ENCODE measurements at regions not wholly inside any gene's neighbourhood (a gene's known extent, or its start where the extent isn't known, plus 50 kb on each side); places are given as distances from the start of the nearest gene placed in this dataset.
A peak's percentile ranks its signal among the peaks of the same experiment; 100 is the strongest.
"Not testable (repeated sequence)": the region's sequence is repeated elsewhere in the genome, so short reads cannot be mapped to it uniquely, and the experiment has no call there.

GRCh38 chr22:27250886-27251285 lies 550.7 kb downstream of the MN1 start:
- no peak for DNase-seq (ENCODE audit: low read depth)

- DNase-seq (ENCODE audit: low read depth): no peak
Measured at GRCh38 chr22:27251563-27251962, 550.0 kb downstream of the MN1 start.

- peak; percentile 49 for DNase-seq (ENCODE audit: low read depth)
Measured at GRCh38 chr22:27252282-27253049, 549.1 kb downstream of the MN1 start.

GRCh38 chr22:27253108-27253902 lies 548.3 kb downstream of the MN1 start:
- DNase-seq (ENCODE audit: low read depth): no peak

GRCh38 chr22:27254063-27254462 lies 547.5 kb downstream of the MN1 start:
- not testable (repeated sequence) for DNase-seq (ENCODE audit: low read depth)

GRCh38 chr22:27255580-27255979 lies 546.0 kb downstream of the MN1 start:
- DNase-seq (ENCODE audit: low read depth): no peak

GRCh38 chr22:27257987-27258386 lies 543.6 kb downstream of the MN1 start:
- no peak for DNase-seq (ENCODE audit: low read depth)

GRCh38 chr22:27258616-27259172 lies 542.9 kb downstream of the MN1 start:
- DNase-seq (ENCODE audit: low read depth): no peak

- no peak for DNase-seq (ENCODE audit: low read depth)
Measured at GRCh38 chr22:27259433-27259832, 542.1 kb downstream of the MN1 start.

GRCh38 chr22:27260087-27260698 lies 541.4 kb downstream of the MN1 start:
- no peak for DNase-seq (ENCODE audit: low read depth)

GRCh38 chr22:27262361-27262760 lies 539.2 kb downstream of the MN1 start:
- no peak for DNase-seq (ENCODE audit: low read depth)

- no peak for DNase-seq (ENCODE audit: low read depth)
Measured at GRCh38 chr22:27264184-27264583, 537.4 kb downstream of the MN1 start.

GRCh38 chr22:27267145-27267544 lies 534.4 kb downstream of the MN1 start:
- peak; percentile 56 for DNase-seq (ENCODE audit: low read depth)

- DNase-seq (ENCODE audit: low read depth): no peak
Measured at GRCh38 chr22:27269751-27270543, 531.6 kb downstream of the MN1 start.

GRCh38 chr22:27270818-27271510 lies 530.6 kb downstream of the MN1 start:
- no peak for DNase-seq (ENCODE audit: low read depth)

- DNase-seq (ENCODE audit: low read depth): no peak
Measured at GRCh38 chr22:27273436-27273835, 528.1 kb downstream of the MN1 start.

GRCh38 chr22:27273853-27274252 lies 527.7 kb downstream of the MN1 start:
- no peak for DNase-seq (ENCODE audit: low read depth)

GRCh38 chr22:27274770-27275449 lies 526.6 kb downstream of the MN1 start:
- no peak for DNase-seq (ENCODE audit: low read depth)

- DNase-seq (ENCODE audit: low read depth): no peak
Measured at GRCh38 chr22:27278946-27279345, 522.6 kb downstream of the MN1 start.

GRCh38 chr22:27283240-27283639 lies 518.3 kb downstream of the MN1 start:
- DNase-seq (ENCODE audit: low read depth): no peak

- no peak for DNase-seq (ENCODE audit: low read depth)
Measured at GRCh38 chr22:27283714-27284113, 517.8 kb downstream of the MN1 start.

Measured in GM04504 (cell line).